ENCODE measurements at regions not wholly inside any gene's neighbourhood (a gene's known extent, or its start where the extent isn't known, plus 50 kb on each side); places are given as distances from the start of the nearest gene placed in this dataset.

DNA sequence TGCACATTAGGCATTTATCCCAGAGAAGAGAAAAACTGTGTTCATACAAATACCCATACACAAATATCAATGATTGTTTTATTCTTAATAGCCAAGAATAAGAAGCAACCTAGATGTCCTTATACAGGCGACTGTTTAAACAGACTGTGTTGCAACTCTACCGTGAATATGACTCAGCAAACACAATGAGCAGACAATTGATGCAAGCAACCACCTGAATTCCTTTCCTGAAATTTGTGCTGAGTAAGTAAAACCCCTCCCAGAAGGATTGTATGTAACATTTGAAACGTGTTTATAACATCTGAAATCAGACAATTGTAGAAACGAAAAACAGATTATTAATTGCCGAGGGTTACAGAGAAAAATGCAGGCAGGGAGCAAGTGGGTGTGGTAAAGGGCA lies 621.9 kb upstream of the SOX11 start:
- TF ChIP-seq, protein P1, sequence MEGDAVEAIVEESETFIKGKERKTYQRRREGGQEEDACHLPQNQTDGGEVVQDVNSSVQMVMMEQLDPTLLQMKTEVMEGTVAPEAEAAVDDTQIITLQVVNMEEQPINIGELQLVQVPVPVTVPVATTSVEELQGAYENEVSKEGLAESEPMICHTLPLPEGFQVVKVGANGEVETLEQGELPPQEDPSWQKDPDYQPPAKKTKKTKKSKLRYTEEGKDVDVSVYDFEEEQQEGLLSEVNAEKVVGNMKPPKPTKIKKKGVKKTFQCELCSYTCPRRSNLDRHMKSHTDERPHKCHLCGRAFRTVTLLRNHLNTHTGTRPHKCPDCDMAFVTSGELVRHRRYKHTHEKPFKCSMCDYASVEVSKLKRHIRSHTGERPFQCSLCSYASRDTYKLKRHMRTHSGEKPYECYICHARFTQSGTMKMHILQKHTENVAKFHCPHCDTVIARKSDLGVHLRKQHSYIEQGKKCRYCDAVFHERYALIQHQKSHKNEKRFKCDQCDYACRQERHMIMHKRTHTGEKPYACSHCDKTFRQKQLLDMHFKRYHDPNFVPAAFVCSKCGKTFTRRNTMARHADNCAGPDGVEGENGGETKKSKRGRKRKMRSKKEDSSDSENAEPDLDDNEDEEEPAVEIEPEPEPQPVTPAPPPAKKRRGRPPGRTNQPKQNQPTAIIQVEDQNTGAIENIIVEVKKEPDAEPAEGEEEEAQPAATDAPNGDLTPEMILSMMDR (IDR thresholded peaks at IDR 0.05) = no peak
- no peak for TF ChIP-seq POLR2A (IDR thresholded peaks at IDR 0.05)
- DNase-seq = peak; percentile 3 to 9
- Histone ChIP-seq H3K9me3 (no peaks in the 10 kb centered on the region), H3K27me3 (no peaks in the 10 kb centered on the region), H3K4me1 (peaks cover 5 to 8% of the 10 kb centered on the region in 2 donors), H3K36me3 (no peaks in the 10 kb centered on the region), H3K4me3 (replicated peaks in 1 of 3) (no peak overlapping the region), H3K27ac (no peak overlapping the region)
- 43 to 46% methylated on average over 5 of the region's 5 CpGs for WGBS, 2 donors
- intact Hi-C loops (cut with DNase I) = no loop called here

DNA sequence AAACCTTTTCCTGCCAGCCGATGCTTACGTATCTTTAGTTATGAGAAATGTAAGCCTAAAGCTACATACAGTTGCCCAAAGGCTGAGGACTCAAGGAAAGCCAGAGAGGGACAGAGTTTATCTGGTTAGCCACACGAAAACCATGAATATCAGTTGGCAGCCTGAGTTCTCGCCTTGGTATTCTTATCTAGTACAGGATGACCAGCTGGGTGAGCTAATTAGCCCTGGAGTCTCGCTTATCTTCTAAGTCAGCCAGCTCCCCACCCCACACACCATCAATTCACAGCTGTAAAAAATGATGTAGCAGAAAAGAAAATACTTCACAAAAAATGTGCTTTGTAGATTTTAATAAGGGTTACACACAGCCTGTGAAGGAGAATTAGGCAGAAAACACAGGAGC lies 617.5 kb upstream of the SOX11 start:
- no peaks in the 10 kb centered on the region for H3K36me3 ChIP-seq
- no peak overlapping the region for H3K4me3 ChIP-seq (replicated peaks in 1 of 3)
- no peak for DNase-seq
- no peak for TF ChIP-seq POLR2A (IDR thresholded peaks at IDR 0.05)
- TF ChIP-seq, protein P1 (IDR thresholded peaks at IDR 0.05) = no peak
- WGBS, 2 donors = 70 to 79% methylated on average over 5 of the region's 5 CpGs
- intact Hi-C loops (cut with DNase I) = no loop called here
- H3K4me1 ChIP-seq = peaks cover under 1 to 4% of the 10 kb centered on the region in 2 donors
- no peaks in the 10 kb centered on the region for H3K9me3 ChIP-seq
- no peak overlapping the region for H3K27ac ChIP-seq
- no peaks in the 10 kb centered on the region for H3K27me3 ChIP-seq

DNA sequence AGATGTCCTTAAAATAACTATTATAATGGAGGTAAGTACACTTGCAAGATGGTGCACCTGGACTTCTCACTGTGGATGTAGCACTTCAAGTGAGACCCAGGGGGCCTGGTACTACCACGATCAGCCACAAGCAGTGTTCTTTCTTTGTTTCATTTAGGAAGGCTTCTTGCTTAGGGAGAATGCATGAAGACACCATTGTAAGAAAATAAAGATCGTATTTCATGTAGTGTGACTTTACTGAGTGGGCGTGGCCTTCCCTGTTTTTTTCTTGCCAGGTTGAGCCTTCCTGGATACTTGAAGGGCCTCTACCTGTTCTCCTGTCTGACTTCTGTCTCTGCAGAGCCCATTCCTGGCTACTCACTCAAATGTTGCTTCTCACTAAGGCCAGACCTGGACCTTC lies 615.6 kb upstream of the SOX11 start:
- H3K27me3 ChIP-seq = no peaks in the 10 kb centered on the region
- no peaks in the 10 kb centered on the region for H3K9me3 ChIP-seq
- WGBS, 2 donors = 78 to 81% methylated on average over 3 of the region's 3 CpGs
- TF ChIP-seq, protein P1 (IDR thresholded peaks at IDR 0.05) = no peak
- TF ChIP-seq POLR2A (IDR thresholded peaks at IDR 0.05) = no peak
- no peaks in the 10 kb centered on the region for H3K4me1 ChIP-seq
- intact Hi-C loops (cut with DNase I) = no loop called here
- no peak overlapping the region for H3K27ac ChIP-seq
- H3K4me3 ChIP-seq (replicated peaks in 1 of 3) = no peak overlapping the region
- DNase-seq = no peak
- no peaks in the 10 kb centered on the region for H3K36me3 ChIP-seq

DNA sequence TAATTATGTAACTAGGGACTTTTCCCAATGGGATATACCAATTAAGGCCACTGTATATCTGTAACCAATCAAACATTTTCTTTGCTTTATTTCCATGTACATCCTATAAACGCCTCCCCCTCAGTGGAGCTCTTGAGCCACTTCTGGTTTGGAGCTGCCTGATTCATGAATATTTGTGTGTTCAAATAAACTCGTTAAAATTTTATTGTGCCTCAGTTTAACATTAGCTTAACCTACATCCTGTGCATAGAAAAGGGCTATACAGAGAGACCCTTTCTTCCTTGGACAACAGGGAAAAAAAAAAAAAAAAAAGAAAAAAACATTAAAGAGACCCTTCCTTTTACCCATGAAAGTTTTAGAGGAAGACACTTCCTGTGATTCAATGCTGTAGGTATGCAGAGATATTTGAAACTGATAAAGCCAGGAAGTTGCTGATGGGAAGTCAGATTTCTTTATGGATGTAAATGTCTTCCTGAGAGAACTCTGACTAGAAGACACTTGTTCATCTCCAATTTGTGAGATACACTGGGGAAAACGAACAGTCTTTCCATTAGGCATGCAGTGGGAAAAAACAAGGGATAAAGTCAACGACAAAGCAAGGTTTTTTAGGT lies 614.6 kb upstream of the SOX11 start:
- Histone ChIP-seq H3K27me3 (no peaks in the 10 kb centered on the region), H3K9me3 (no peaks in the 10 kb centered on the region), H3K27ac (no peak overlapping the region), H3K36me3 (no peaks in the 10 kb centered on the region), H3K4me1 (no peaks in the 10 kb centered on the region), H3K4me3 (replicated peaks in 1 of 3) (no peak overlapping the region)
- no peak for DNase-seq
- intact Hi-C loops (cut with DNase I) = no loop called here
- 50 to 60% methylated on average over 4 of the region's 4 CpGs for WGBS, 2 donors
- TF ChIP-seq POLR2A (IDR thresholded peaks at IDR 0.05) = no peak
- TF ChIP-seq, protein P1 (IDR thresholded peaks at IDR 0.05) = no peak

DNA sequence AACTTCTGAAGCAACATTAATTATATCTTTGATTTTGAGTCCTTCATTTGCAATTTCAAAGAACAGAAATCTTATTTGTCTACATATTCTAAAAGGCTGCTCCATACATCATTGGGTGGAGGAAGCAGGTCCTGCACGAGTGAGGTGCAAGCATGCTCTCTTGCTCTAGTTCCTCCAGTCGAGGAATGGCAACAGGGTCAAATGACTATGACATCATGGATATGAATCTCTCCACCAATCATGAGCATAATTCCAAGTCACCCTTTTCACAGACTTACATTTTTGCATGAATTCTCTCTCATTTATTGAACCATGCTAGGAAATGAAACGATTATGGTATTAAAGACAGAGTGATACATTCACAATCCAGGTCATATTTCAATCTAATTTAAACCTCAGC lies 608.8 kb upstream of the SOX11 start:
- 81 to 93% methylated on average over 3 of the region's 3 CpGs for WGBS, 2 donors
- intact Hi-C loops (cut with DNase I) = no loop called here

More for the DNA sequence above, 608.8 kb upstream of the SOX11 start:
- no peak overlapping the region for H3K4me3 ChIP-seq (replicated peaks in 1 of 3)
- TF ChIP-seq, protein P1 (IDR thresholded peaks at IDR 0.05) = no peak
- no peak for TF ChIP-seq POLR2A (IDR thresholded peaks at IDR 0.05)
- H3K36me3 ChIP-seq = no peaks in the 10 kb centered on the region
- H3K9me3 ChIP-seq = no peaks in the 10 kb centered on the region
- DNase-seq = no peak
- no peaks in the 10 kb centered on the region for H3K4me1 ChIP-seq
- H3K27ac ChIP-seq = no peak overlapping the region
- H3K27me3 ChIP-seq = no peaks in the 10 kb centered on the region

Data from thyroid gland (tissue), 4 donors.